Stomach (tissue), 8 donors: ENCODE measurements at regions not wholly inside any gene's neighbourhood (a gene's known extent, or its start where the extent isn't known, plus 50 kb on each side); places are given as distances from the start of the nearest gene placed in this dataset.

Experiments
- DNase-seq, 2 donors: peaks; one replicate each; pipeline versions ENCODE4 v3.0.0 to v3.0.0-alpha.2; 2013 to 2019
- H3K27ac ChIP-seq, 5 donors: fragments of 200-600 bp in 4 of 5; sonication (generic) in 4 of 5; one replicate each; pipeline ENCODE4 v1.5.1; 2013 to 2019; ENCODE audit warnings: mild to moderate bottlenecking in 1 of 5, moderate library complexity in 1 of 5
- H3K27me3 ChIP-seq, 3 donors: fragments of 200-600 bp; sonication (generic); one replicate each; pipeline ENCODE4 v1.5.1; 2017 to 2019; ENCODE audit warnings: mixed run types in 1 of 3
- H3K36me3 ChIP-seq, 4 donors: fragments of 200-600 bp; sonication (generic); 1 replicate in 3 of 4; 2 replicates in 1 of 4; pipeline ENCODE4 v1.5.1; 2016 to 2019
- H3K4me1 ChIP-seq, 4 donors: fragments of 200-600 bp; sonication (generic); one replicate each; pipeline ENCODE4 v1.5.1; 2016 to 2019
- H3K4me3 ChIP-seq, 4 donors: fragments of 200-600 bp; sonication (generic) in 3 of 4; one replicate each; pipeline ENCODE4 v1.5.1; 2016 to 2019; ENCODE audit warnings: mild to moderate bottlenecking in 1 of 4
- H3K9me3 ChIP-seq, 4 donors: fragments of 200-600 bp; sonication (generic); one replicate each; pipeline ENCODE4 v1.5.1; 2016 to 2019
- EP300 ChIP-seq: sonication (generic); formaldehyde crosslinking; IDR thresholded peaks from one replicate; pipeline ENCODE4 v1.6.1; 2017; ENCODE audit warnings: antibody characterized with exemption
- POLR2A ChIP-seq, 4 donors: fragments of 450-650 bp; IDR thresholded peaks; one replicate each; pipeline ENCODE4 v1.6.1; 2016; ENCODE audit warnings: antibody characterized with exemption in 4 of 4, control low read depth in 2 of 4, mild to moderate bottlenecking in 1 of 4, moderate library complexity in 1 of 4
- POLR2AphosphoS5 ChIP-seq, 3 donors: sonication (generic); formaldehyde crosslinking; IDR thresholded peaks; one replicate each; pipeline ENCODE4 v1.6.1; 2016; ENCODE audit warnings: antibody characterized with exemption in 3 of 3
- WGBS, 5 donors: extraction: QIAGEN DNeasy Blood & Tissue Kit in 3 of 5; methylation state at CpG; one replicate each; pipeline versions ENCODE4 v1.1.5 to v1.1.7; 2013 to 2018; 5-methylcytosine and 5-hydroxymethylcytosine counted together
- intact Hi-C: fragments of 100-400 bp; cut with DNase I; formaldehyde crosslinking; loops from one replicate; pipeline ENCODE4 v1.15.1; 2023; ENCODE audit warnings: low total_unique reads
- TF ChIP-seq, protein P1 (sequence below), 7 experiments: fragments of 450-650 bp in 4 of 7; fragments of 200-600 bp in 3 of 7; sonication (generic) in 3 of 7; IDR thresholded peaks; one replicate each; pipeline ENCODE4 v1.5.1; 2016 to 2019; ENCODE audit warnings: antibody characterized with exemption in 7 of 7, control low read depth in 2 of 7, mild to moderate bottlenecking in 1 of 7
- donor health status: healthy with polysubstance abuse.
- donor health status: Bipolar disorder and iron deficiency.
- donor health status: healthy.

DNA sequence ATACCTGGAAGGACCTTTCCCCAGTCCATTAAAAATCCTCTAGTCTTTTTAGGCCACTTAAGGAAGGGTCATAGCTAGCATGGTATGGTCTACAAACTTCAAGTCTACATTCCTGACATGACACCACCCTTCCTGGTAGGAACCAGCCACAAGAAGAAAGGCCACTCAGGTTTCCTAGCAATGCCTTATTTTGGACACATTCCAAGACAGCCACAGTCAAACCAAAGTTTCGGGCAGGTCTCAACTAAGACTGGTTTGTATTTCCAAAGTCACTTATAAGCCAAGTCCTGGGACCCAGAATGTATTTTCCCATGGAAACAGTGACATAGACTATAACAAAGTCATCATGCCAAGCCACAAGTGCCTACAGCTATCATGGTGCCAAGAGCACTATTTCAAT, 50.6 kb upstream of the SLC44A3 start:
- Histone ChIP-seq H3K27me3 (no peaks in the 10 kb centered on the region), H3K36me3 (no peaks in the 10 kb centered on the region), H3K4me3 (no peak overlapping the region), H3K4me1 (peaks cover 0 to 24% (median 17%) of the 10 kb centered on the region in 4 donors), H3K9me3 (no peaks in the 10 kb centered on the region), H3K27ac (no peak overlapping the region)
- intact Hi-C loops: no loop called here
- WGBS, 5 donors: 0 to 40% (median 0%) methylated on average over 1 of the region's 1 CpG
- TF ChIP-seq, protein P1, sequence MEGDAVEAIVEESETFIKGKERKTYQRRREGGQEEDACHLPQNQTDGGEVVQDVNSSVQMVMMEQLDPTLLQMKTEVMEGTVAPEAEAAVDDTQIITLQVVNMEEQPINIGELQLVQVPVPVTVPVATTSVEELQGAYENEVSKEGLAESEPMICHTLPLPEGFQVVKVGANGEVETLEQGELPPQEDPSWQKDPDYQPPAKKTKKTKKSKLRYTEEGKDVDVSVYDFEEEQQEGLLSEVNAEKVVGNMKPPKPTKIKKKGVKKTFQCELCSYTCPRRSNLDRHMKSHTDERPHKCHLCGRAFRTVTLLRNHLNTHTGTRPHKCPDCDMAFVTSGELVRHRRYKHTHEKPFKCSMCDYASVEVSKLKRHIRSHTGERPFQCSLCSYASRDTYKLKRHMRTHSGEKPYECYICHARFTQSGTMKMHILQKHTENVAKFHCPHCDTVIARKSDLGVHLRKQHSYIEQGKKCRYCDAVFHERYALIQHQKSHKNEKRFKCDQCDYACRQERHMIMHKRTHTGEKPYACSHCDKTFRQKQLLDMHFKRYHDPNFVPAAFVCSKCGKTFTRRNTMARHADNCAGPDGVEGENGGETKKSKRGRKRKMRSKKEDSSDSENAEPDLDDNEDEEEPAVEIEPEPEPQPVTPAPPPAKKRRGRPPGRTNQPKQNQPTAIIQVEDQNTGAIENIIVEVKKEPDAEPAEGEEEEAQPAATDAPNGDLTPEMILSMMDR (IDR thresholded peaks at IDR 0.05): no peak
- no peak for TF ChIP-seq POLR2A (IDR thresholded peaks at IDR 0.05)
- TF ChIP-seq POLR2AphosphoS5 (IDR thresholded peaks at IDR 0.05): no peak
- TF ChIP-seq EP300: no peak
- no peak for DNase-seq

DNA sequence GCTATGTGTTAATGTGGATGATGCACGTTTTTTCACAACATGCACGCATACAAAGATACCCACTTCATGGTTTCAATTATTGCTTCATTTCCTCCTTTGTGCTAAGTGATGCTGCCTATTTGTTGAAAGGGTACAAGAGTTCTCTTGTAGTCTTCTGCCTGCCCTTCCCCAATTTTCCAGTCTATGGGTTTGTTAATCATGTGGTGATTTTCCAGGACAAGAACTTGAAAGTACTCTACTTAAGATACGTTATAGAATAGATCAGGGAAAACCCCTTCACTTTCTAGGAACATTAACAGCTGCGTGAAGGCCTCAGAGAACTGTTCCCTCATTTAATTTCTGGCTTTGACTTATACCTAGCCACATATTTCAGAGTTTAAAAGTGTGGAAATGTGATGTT, 52.1 kb upstream of the SLC44A3 start:
- peaks cover 0 to 15% (median 10%) of the 10 kb centered on the region in 4 donors for H3K4me1 ChIP-seq
- no peaks in the 10 kb centered on the region for H3K9me3 ChIP-seq
- no peaks in the 10 kb centered on the region for H3K27me3 ChIP-seq
- TF ChIP-seq, protein P1 (IDR thresholded peaks at IDR 0.05): no peak
- TF ChIP-seq EP300 (no peak), POLR2AphosphoS5 (IDR thresholded peaks at IDR 0.05) (no peak), POLR2A (IDR thresholded peaks at IDR 0.05) (no peak)
- H3K4me3 ChIP-seq: no peak overlapping the region
- no peaks in the 10 kb centered on the region for H3K36me3 ChIP-seq
- no peak overlapping the region for H3K27ac ChIP-seq
- DNase-seq: no peak
- intact Hi-C loops: no loop called here
- 76 to 90% (median 85%) methylated on average over 4 of the region's 4 CpGs for WGBS, 5 donors

DNA sequence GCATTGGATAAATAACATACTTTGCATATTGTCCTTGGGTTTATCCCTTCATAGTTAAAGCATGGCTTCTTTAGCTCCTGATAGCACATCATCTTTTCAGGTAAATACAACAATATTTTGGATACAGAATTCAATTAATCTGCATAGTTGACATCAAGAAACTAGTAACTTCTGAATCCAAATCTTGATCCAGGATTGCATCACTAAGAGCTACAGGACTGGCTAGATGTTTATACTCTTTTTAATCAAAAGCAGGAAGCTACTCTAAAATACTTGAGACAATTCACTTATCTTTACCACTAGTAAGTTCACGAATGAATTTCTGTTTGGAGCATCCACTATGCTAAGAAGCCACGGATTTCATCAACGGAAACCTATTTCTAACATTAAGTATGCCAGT, 54.2 kb upstream of the SLC44A3 start:
- whole genome bisulfite sequencing, 5 donors: 84 to 91% (median 88%) methylated on average over 3 of the region's 3 CpGs
- intact Hi-C loops: no loop called here

DNA sequence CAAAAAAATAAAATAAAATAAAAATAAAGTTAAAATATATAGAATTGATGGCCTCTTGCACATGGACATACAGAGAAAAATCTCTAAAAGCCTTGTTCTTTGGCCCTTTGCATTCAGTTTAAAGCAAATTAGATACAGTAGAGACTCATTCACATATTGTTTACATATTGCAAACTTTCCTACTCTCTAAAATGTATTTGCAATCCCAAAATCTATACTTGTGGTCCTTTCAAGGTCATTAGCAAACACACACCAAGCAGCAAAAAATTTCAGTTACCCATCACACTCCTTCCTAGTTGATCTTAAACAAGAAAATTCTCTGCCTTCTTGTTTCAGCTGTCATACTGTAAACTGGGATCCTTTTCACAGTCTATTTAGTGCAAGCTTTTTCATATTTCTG, 61.0 kb upstream of the SLC44A3 start:
- H3K27ac ChIP-seq: no peak overlapping the region
- no peak overlapping the region for H3K4me3 ChIP-seq
- TF ChIP-seq EP300 (no peak), POLR2A (IDR thresholded peaks at IDR 0.05) (no peak), POLR2AphosphoS5 (IDR thresholded peaks at IDR 0.05) (no peak)
- TF ChIP-seq, protein P1 (IDR thresholded peaks at IDR 0.05): no peak
- DNase-seq: no peak
- H3K9me3 ChIP-seq: no peaks in the 10 kb centered on the region
- intact Hi-C loops: no loop called here
- peaks cover 0 to 29% (median 14%) of the 10 kb centered on the region in 4 donors for H3K4me1 ChIP-seq
- no peaks in the 10 kb centered on the region for H3K27me3 ChIP-seq
- H3K36me3 ChIP-seq: no peaks in the 10 kb centered on the region

More for the DNA sequence above, 54.2 kb upstream of the SLC44A3 start:
- Histone ChIP-seq H3K9me3 (no peaks in the 10 kb centered on the region), H3K4me3 (no peak overlapping the region), H3K4me1 (peaks cover 0 to 10% (median 0%) of the 10 kb centered on the region in 4 donors), H3K27ac (no peak overlapping the region), H3K27me3 (no peaks in the 10 kb centered on the region), H3K36me3 (no peaks in the 10 kb centered on the region)
- TF ChIP-seq POLR2A (IDR thresholded peaks at IDR 0.05) (no peak), EP300 (no peak), POLR2AphosphoS5 (IDR thresholded peaks at IDR 0.05) (no peak)
- TF ChIP-seq, protein P1 (IDR thresholded peaks at IDR 0.05): no peak
- no peak for DNase-seq
